ENCODE measurements at regions not wholly inside any gene's neighbourhood (a gene's known extent, or its start where the extent isn't known, plus 50 kb on each side); places are given as distances from the start of the nearest gene placed in this dataset.

- Histone ChIP-seq H3K79me2 (ENCODE audit: insufficient read depth, low read length) (no peaks in the 10 kb centered on the region), H3K4me2 (ENCODE audit: low read length) (no peak overlapping the region), H3F3A (ENCODE audit: insufficient read depth, low read length) (no peaks in the 10 kb centered on the region), H3K4me1 (ENCODE audit: insufficient read depth, low read length, severe bottlenecking) (no peaks in the 10 kb centered on the region), H3K27ac (ENCODE audit: low read depth, low read length, poor library complexity, severe bottlenecking) (no peak overlapping the region), H3K9me2 (ENCODE audit: low read depth, low read length) (no peaks in the 10 kb centered on the region), H2AFZ (ENCODE audit: low read length) (no peak overlapping the region), H3K27me3 (ENCODE audit: insufficient read depth, low read length) (0 out of 2 replicates have a peak, but pooled peaks cover 4% of the 10 kb centered on the region), H3K36me3 (ENCODE audit: insufficient read depth, low read length) (no peaks in the 10 kb centered on the region), H3K9me3 (ENCODE audit: low read length) (no peaks in the 10 kb centered on the region), H3K4me3 (ENCODE audit: low read depth, low read length, poor library complexity, severe bottlenecking) (no peak overlapping the region), H4K20me1 (ENCODE audit: insufficient read depth, low read length) (no peaks in the 10 kb centered on the region), H3K9ac (ENCODE audit: low read length) (no peak overlapping the region)
- TF ChIP-seq, protein P1, sequence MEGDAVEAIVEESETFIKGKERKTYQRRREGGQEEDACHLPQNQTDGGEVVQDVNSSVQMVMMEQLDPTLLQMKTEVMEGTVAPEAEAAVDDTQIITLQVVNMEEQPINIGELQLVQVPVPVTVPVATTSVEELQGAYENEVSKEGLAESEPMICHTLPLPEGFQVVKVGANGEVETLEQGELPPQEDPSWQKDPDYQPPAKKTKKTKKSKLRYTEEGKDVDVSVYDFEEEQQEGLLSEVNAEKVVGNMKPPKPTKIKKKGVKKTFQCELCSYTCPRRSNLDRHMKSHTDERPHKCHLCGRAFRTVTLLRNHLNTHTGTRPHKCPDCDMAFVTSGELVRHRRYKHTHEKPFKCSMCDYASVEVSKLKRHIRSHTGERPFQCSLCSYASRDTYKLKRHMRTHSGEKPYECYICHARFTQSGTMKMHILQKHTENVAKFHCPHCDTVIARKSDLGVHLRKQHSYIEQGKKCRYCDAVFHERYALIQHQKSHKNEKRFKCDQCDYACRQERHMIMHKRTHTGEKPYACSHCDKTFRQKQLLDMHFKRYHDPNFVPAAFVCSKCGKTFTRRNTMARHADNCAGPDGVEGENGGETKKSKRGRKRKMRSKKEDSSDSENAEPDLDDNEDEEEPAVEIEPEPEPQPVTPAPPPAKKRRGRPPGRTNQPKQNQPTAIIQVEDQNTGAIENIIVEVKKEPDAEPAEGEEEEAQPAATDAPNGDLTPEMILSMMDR (IDR thresholded peaks at IDR 0.05; ENCODE audit: low read length) = no peak
- TF ChIP-seq EZH2 (IDR thresholded peaks at IDR 0.05; ENCODE audit: borderline replicate concordance, low read length) = no peak
Observed at GRCh38 chr13:22028831-22029230, 358.0 kb downstream of the FGF9 start.

GRCh38 chr13:22030321-22030720 is 359.4 kb downstream of the FGF9 start:
- H2AFZ ChIP-seq (ENCODE audit: low read length) = no peak overlapping the region
- H3K27ac ChIP-seq (ENCODE audit: low read depth, low read length, poor library complexity, severe bottlenecking) = no peak overlapping the region
- H3K9ac ChIP-seq (ENCODE audit: low read length) = no peak overlapping the region
- H3F3A ChIP-seq (ENCODE audit: insufficient read depth, low read length) = no peaks in the 10 kb centered on the region
- H3K79me2 ChIP-seq (ENCODE audit: insufficient read depth, low read length) = no peaks in the 10 kb centered on the region
- no peak overlapping the region for H3K4me3 ChIP-seq (ENCODE audit: low read depth, low read length, poor library complexity, severe bottlenecking)
- no peak overlapping the region for H3K4me2 ChIP-seq (ENCODE audit: low read length)
- TF ChIP-seq EZH2 (IDR thresholded peaks at IDR 0.05; ENCODE audit: borderline replicate concordance, low read length) = no peak
- TF ChIP-seq, protein P1 (IDR thresholded peaks at IDR 0.05; ENCODE audit: low read length) = no peak
- 0 out of 2 replicates have a peak, but pooled peaks cover 4% of the 10 kb centered on the region for H3K27me3 ChIP-seq (ENCODE audit: insufficient read depth, low read length)
- no peaks in the 10 kb centered on the region for H3K9me3 ChIP-seq (ENCODE audit: low read length)
- H3K4me1 ChIP-seq (ENCODE audit: insufficient read depth, low read length, severe bottlenecking) = no peaks in the 10 kb centered on the region
- no peaks in the 10 kb centered on the region for H3K36me3 ChIP-seq (ENCODE audit: insufficient read depth, low read length)
- H3K9me2 ChIP-seq (ENCODE audit: low read depth, low read length) = no peaks in the 10 kb centered on the region
- no peaks in the 10 kb centered on the region for H4K20me1 ChIP-seq (ENCODE audit: insufficient read depth, low read length)

DNA sequence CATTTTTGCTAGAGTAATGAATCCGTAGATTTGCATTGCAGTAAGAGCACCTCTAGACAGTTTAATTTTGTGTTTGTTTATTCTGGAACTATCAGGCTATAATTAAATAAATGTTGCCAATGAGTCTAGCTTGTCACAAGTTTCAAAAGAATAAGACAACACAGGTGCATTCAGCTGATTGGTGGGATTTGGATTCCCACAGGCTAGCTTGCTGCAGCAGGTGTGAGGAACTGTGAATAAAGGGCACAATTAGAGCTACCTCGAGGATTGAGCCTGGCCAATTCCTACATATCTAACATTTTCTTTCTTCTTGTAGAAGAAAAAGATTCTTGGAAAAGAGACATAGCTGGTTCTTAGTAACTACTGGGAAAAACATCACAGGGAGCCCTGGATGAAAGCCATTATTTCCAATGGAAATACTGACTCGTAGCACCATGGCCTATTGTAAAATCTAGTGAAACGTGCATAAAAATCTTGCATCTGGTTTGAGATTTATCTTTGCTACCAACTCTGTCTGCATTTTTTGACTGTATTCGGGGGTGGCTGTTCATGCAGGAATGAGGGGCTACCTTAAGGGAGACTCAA is 360.9 kb downstream of the FGF9 start:
- Histone ChIP-seq H3K9me2 (ENCODE audit: low read depth, low read length) (no peaks in the 10 kb centered on the region), H3K9ac (ENCODE audit: low read length) (no peak overlapping the region), H3K4me2 (ENCODE audit: low read length) (no peak overlapping the region), H3K4me1 (ENCODE audit: insufficient read depth, low read length, severe bottlenecking) (no peaks in the 10 kb centered on the region), H3K27ac (ENCODE audit: low read depth, low read length, poor library complexity, severe bottlenecking) (no peak overlapping the region), H4K20me1 (ENCODE audit: insufficient read depth, low read length) (no peaks in the 10 kb centered on the region), H3F3A (ENCODE audit: insufficient read depth, low read length) (no peaks in the 10 kb centered on the region), H3K36me3 (ENCODE audit: insufficient read depth, low read length) (no peaks in the 10 kb centered on the region), H3K79me2 (ENCODE audit: insufficient read depth, low read length) (no peaks in the 10 kb centered on the region), H3K9me3 (ENCODE audit: low read length) (no peaks in the 10 kb centered on the region), H2AFZ (ENCODE audit: low read length) (no peak overlapping the region), H3K27me3 (ENCODE audit: insufficient read depth, low read length) (0 out of 2 replicates have a peak, but pooled peaks cover 4% of the 10 kb centered on the region), H3K4me3 (ENCODE audit: low read depth, low read length, poor library complexity, severe bottlenecking) (no peak overlapping the region)
- TF ChIP-seq EZH2 (IDR thresholded peaks at IDR 0.05; ENCODE audit: borderline replicate concordance, low read length) = no peak
- TF ChIP-seq, protein P1 (IDR thresholded peaks at IDR 0.05; ENCODE audit: low read length) = no peak
